Heart right ventricle (tissue), 16 donors: ENCODE measurements at regions not wholly inside any gene's neighbourhood (a gene's known extent, or its start where the extent isn't known, plus 50 kb on each side); places are given as distances from the start of the nearest gene placed in this dataset.

ENCODE experiments used
- ATAC-seq, 8 donors: fragments of 200-7000 bp; cut with Tn5 transposase; one replicate each; pipeline ENCODE4 v1.9.1; 2020; ENCODE audit warnings: mild to moderate bottlenecking in 8 of 8, moderate library complexity in 8 of 8, moderate number of reproducible peaks in 1 of 8
- DNase-seq, 2 donors: peaks; one replicate each; pipeline ENCODE4 v3.0.0-alpha.2; 2020
- H3K27ac ChIP-seq, 10 donors: fragments of 200-600 bp; sonication (generic) in 2 of 10; one replicate each; pipeline versions ENCODE4 v1.5.0 to v1.8.0; 2020 to 2022; ENCODE audit warnings: mild to moderate bottlenecking in 3 of 10
- H3K27me3 ChIP-seq, 7 donors: fragments of 200-600 bp; one replicate each; pipeline ENCODE4 v1.8.0; 2021 to 2022; ENCODE audit warnings: mild to moderate bottlenecking in 2 of 7
- H3K36me3 ChIP-seq, 9 donors: fragments of 200-600 bp; sonication (generic) in 1 of 9; one replicate each; pipeline versions ENCODE4 v1.5.0 to v1.8.0; 2020 to 2022; ENCODE audit warnings: mild to moderate bottlenecking in 2 of 9
- H3K4me1 ChIP-seq, 9 donors: fragments of 200-600 bp; sonication (generic) in 1 of 9; one replicate each; pipeline versions ENCODE4 v1.5.0 to v1.8.0; 2020 to 2022; ENCODE audit warnings: mild to moderate bottlenecking in 4 of 9
- H3K4me3 ChIP-seq, 10 donors: fragments of 200-600 bp; sonication (generic) in 2 of 10; one replicate each; pipeline versions ENCODE4 v1.5.0 to v1.8.0; 2020 to 2022; ENCODE audit warnings: mild to moderate bottlenecking in 7 of 10, moderate library complexity in 2 of 10
- H3K9me3 ChIP-seq, 11 donors: fragments of 200-600 bp in 10 of 11; sonication (generic) in 2 of 11; one replicate each; pipeline versions ENCODE4 v1.5.0 to v1.8.0; 2013 to 2022; ENCODE audit warnings: mild to moderate bottlenecking in 2 of 11, control low read depth in 1 of 11, moderate library complexity in 1 of 11
- CTCF ChIP-seq, 9 donors: fragments of 200-600 bp; sonication (generic) in 2 of 9; IDR thresholded peaks; one replicate each; pipeline versions ENCODE4 v1.5.0 to v1.8.0; 2021 to 2022; ENCODE audit warnings: antibody characterized with exemption in 9 of 9, mild to moderate bottlenecking in 5 of 9, moderate library complexity in 1 of 9
- WGBS, 2 donors: extraction: QIAGEN DNeasy Blood & Tissue Kit; methylation state at CpG; one replicate each; pipeline ENCODE4 v1.1.7; 2013; ENCODE audit warnings: inconsistent platforms in 1 of 2; 5-methylcytosine and 5-hydroxymethylcytosine counted together
- intact Hi-C, 10 donors: fragments of 100-400 bp; cut with DNase I; formaldehyde crosslinking; loops; one replicate each; pipeline versions ENCODE4 v1.11.1 to v1.14.2; 2022
- donor health status: Arrhythmogenic right ventricular cardiomyopathy.
- donor health status: ischemic (EF 13 %, LVEDD 7.1; RV severe dilation, severe dysfunction).
- donor health status: healthy with polysubstance abuse.
- donor health status: DM: no; HTN: yes; CAD: no.
- donor health status: DM: no; HTN: no; CAD: no.
- donor health status: ischemic (EF 25% LVEDD 6.9; RV normal size, moderate dysfunction).
- donor health status: ischemic (EF 25% LVEDD 5.7; RV mildly dilated, moderate dysfunction).
- donor health status: healthy.
- donor health status: DM: yes; HTN: yes; CAD: no.
- donor health status: Ischemic cardiomyopathy.
- donor health status: ischemic (EF 35%, LVEDD 5.7; RV mildly dilated, moderate dysfunction).
- donor health status: nonischemic (EF 11% LVEDD 7.7; RV severe dilation, severe dysfunction).
- donor health status: DM: yes; HTN: yes; CAD: no.
- donor health status: PGD.
- donor health status: ischemic (EF 29% LVEDD 5.4; RV normal size, mild dysfunction).
- donor health status: nonischemic (EF 23%, LVEDD 6.1; RV moderate dilation, normal function).

GRCh38 chr5:135710045-135710675, 124.3 kb upstream of the SLC25A48 start:
- peak in 1 of 8 donors; percentile 14 for ATAC-seq
- Histone ChIP-seq H3K4me1 (peaks cover 0 to 12% (median 0%) of the 10 kb centered on the region in 9 donors), H3K27ac (no peak overlapping the region), H3K4me3 (no peak overlapping the region), H3K9me3 (no peaks in the 10 kb centered on the region), H3K36me3 (no peaks in the 10 kb centered on the region), H3K27me3 (peaks cover 0 to 25% (median 0%) of the 10 kb centered on the region in 7 donors)
- no peak for TF ChIP-seq CTCF (IDR thresholded peaks at IDR 0.05)
- 52 to 60% methylated on average over 5 of the region's 5 CpGs for WGBS, 2 donors
- no peak for DNase-seq
- intact Hi-C loops, result no loop called here

- 88 to 93% methylated on average over 3 of the region's 3 CpGs for WGBS, 2 donors
Observed at GRCh38 chr5:135709208-135709575, 125.3 kb upstream of the SLC25A48 start.

GRCh38 chr5:135708481-135709207, 125.8 kb upstream of the SLC25A48 start:
- DNase-seq (no peak), ATAC-seq (no peak)
- no peaks in the 10 kb centered on the region for H3K36me3 ChIP-seq
- TF ChIP-seq CTCF (IDR thresholded peaks at IDR 0.05), result no peak
- H3K27me3 ChIP-seq, result peaks cover 0 to 20% (median 0%) of the 10 kb centered on the region in 7 donors
- intact Hi-C loops, result no loop called here
- peaks cover 0 to 5% (median 0%) of the 10 kb centered on the region in 9 donors for H3K4me1 ChIP-seq
- H3K9me3 ChIP-seq, result no peaks in the 10 kb centered on the region
- H3K27ac ChIP-seq, result no peak overlapping the region
- no peak overlapping the region for H3K4me3 ChIP-seq
- 87 to 88% methylated on average over 3 of the region's 3 CpGs for WGBS, 2 donors

More at GRCh38 chr5:135709208-135709575, 125.3 kb upstream of the SLC25A48 start:
- no peak for TF ChIP-seq CTCF (IDR thresholded peaks at IDR 0.05)
- ATAC-seq (no peak), DNase-seq (no peak)
- H3K4me1 ChIP-seq, result peaks cover 0 to 5% (median 0%) of the 10 kb centered on the region in 9 donors
- no peaks in the 10 kb centered on the region for H3K36me3 ChIP-seq
- no peaks in the 10 kb centered on the region for H3K9me3 ChIP-seq
- intact Hi-C loops, result no loop called here
- H3K4me3 ChIP-seq, result no peak overlapping the region
- no peak overlapping the region for H3K27ac ChIP-seq
- peaks cover 0 to 24% (median 0%) of the 10 kb centered on the region in 7 donors for H3K27me3 ChIP-seq

GRCh38 chr5:135707302-135707701, 127.2 kb upstream of the SLC25A48 start:
- H3K4me1 ChIP-seq, result peaks cover 0 to 5% (median 0%) of the 10 kb centered on the region in 9 donors
- no peak overlapping the region for H3K4me3 ChIP-seq
- H3K27ac ChIP-seq, result no peak overlapping the region
- DNase-seq, result no peak
- H3K9me3 ChIP-seq, result no peaks in the 10 kb centered on the region
- intact Hi-C loops, result no loop called here
- H3K27me3 ChIP-seq, result peaks cover 0 to 17% (median 0%) of the 10 kb centered on the region in 7 donors
- H3K36me3 ChIP-seq, result no peaks in the 10 kb centered on the region
- 92 to 96% methylated on average over 5 of the region's 5 CpGs for WGBS, 2 donors
- ATAC-seq, result no peak
- no peak for TF ChIP-seq CTCF (IDR thresholded peaks at IDR 0.05)
